SK-N-SH treated with all-trans-retinoic acid at 6 μM for 48 hours (cell line): ENCODE measurements at regions not wholly inside any gene's neighbourhood (a gene's known extent, or its start where the extent isn't known, plus 50 kb on each side); places are given as distances from the start of the nearest gene placed in this dataset.

ENCODE experiments used
- ARNTL ChIP-seq: fragments of 450-650 bp; formaldehyde crosslinking; IDR thresholded peaks from 2 replicates; pipeline ENCODE4 v1.5.0; 2020; ENCODE audit warnings: low read depth, mild to moderate bottlenecking, moderate library complexity, borderline replicate concordance
- BACH2 ChIP-seq: fragments of 250-450 bp; sonication (Bioruptor Pico); IDR thresholded peaks from 2 replicates; pipeline ENCODE4 v1.9.0; 2021; ENCODE audit warnings: mild to moderate bottlenecking, borderline replicate concordance
- CREB5 ChIP-seq: fragments of 250-450 bp; sonication (Bioruptor Pico); IDR thresholded peaks from 2 replicates; pipeline ENCODE4 v1.5.1; 2020; ENCODE audit warnings: low read depth, mild to moderate bottlenecking, moderate library complexity
- ESRRG ChIP-seq: fragments of 250-450 bp; sonication (Bioruptor Pico); IDR thresholded peaks from 2 replicates; pipeline ENCODE4 v1.6.1; 2021; ENCODE audit warnings: mild to moderate bottlenecking
- GLIS3 ChIP-seq: fragments of 250-450 bp; sonication (Bioruptor Pico); IDR thresholded peaks from 2 replicates; pipeline ENCODE4 v1.5.0; 2020; ENCODE audit warnings: mild to moderate bottlenecking, moderate library complexity
- ISL1 ChIP-seq: fragments of 250-450 bp; sonication (Bioruptor Pico); IDR thresholded peaks from 2 replicates; pipeline ENCODE4 v2.1.2; 2022; ENCODE audit warnings: mild to moderate bottlenecking, moderate library complexity
- PATZ1 ChIP-seq: fragments of 250-450 bp; sonication (Bioruptor Pico); IDR thresholded peaks from 2 replicates; pipeline ENCODE4 v1.8.0; 2020; ENCODE audit warnings: mild to moderate bottlenecking, moderate library complexity, borderline replicate concordance
- POU6F1 ChIP-seq: fragments of 250-450 bp; sonication (Bioruptor Pico); IDR thresholded peaks from 2 replicates; pipeline ENCODE4 v1.8.0; 2021; ENCODE audit warnings: low read depth, mild to moderate bottlenecking, moderate library complexity, borderline replicate concordance
- RARB ChIP-seq: fragments of 250-450 bp; sonication (Bioruptor Pico); IDR thresholded peaks from 2 replicates; pipeline ENCODE4 v1.8.0; 2021; ENCODE audit warnings: mild to moderate bottlenecking, moderate library complexity
- TOX ChIP-seq: fragments of 250-450 bp; sonication (Bioruptor Pico); IDR thresholded peaks from 2 replicates; pipeline ENCODE4 v1.8.0; 2021; ENCODE audit warnings: mild to moderate bottlenecking, moderate library complexity, borderline replicate concordance
- TSHZ2 ChIP-seq: fragments of 250-450 bp; sonication (Bioruptor Pico); IDR thresholded peaks from 2 replicates; pipeline ENCODE4 v1.5.0; 2020; ENCODE audit warnings: mild to moderate bottlenecking, moderate library complexity
- ZC3H10 ChIP-seq: fragments of 250-450 bp; sonication (Bioruptor Pico); IDR thresholded peaks from 2 replicates; pipeline ENCODE4 v1.5.1; 2021; ENCODE audit warnings: mild to moderate bottlenecking, moderate library complexity
- ZFP3 ChIP-seq: fragments of 250-450 bp; sonication (Bioruptor Pico); IDR thresholded peaks from 2 replicates; pipeline ENCODE4 v1.5.0; 2020; ENCODE audit warnings: mild to moderate bottlenecking, moderate library complexity
- ZFP30 ChIP-seq: fragments of 450-650 bp; formaldehyde crosslinking; IDR thresholded peaks from 2 replicates; pipeline ENCODE4 v1.5.0; 2022; ENCODE audit warnings: mild to moderate bottlenecking, moderate library complexity

- no peak for TF ChIP-seq ZFP3 (CRISPR knock-in tag)
- no peak for TF ChIP-seq ARNTL (CRISPR knock-in tag)
- no peak for TF ChIP-seq ZFP30 (CRISPR knock-in tag)
- no peak for TF ChIP-seq ISL1 (CRISPR knock-in tag)
- TF ChIP-seq TOX (CRISPR knock-in tag): no peak
- TF ChIP-seq GLIS3 (CRISPR knock-in tag): no peak
- TF ChIP-seq TSHZ2 (CRISPR knock-in tag): no peak
- TF ChIP-seq CREB5 (CRISPR knock-in tag): no peak
- TF ChIP-seq PATZ1 (CRISPR knock-in tag): no peak
- TF ChIP-seq ESRRG (CRISPR knock-in tag): no peak
- no peak for TF ChIP-seq POU6F1 (CRISPR knock-in tag)
- TF ChIP-seq RARB (CRISPR knock-in tag): no peak
- no peak for TF ChIP-seq ZC3H10
- TF ChIP-seq BACH2 (CRISPR knock-in tag): no peak
Observed at GRCh38 chr10:61830072-61830845, 71.2 kb upstream of the ARID5B start.
